ENCODE measurements at regions not wholly inside any gene's neighbourhood (a gene's known extent, or its start where the extent isn't known, plus 50 kb on each side); places are given as distances from the start of the nearest gene placed in this dataset.

DNA sequence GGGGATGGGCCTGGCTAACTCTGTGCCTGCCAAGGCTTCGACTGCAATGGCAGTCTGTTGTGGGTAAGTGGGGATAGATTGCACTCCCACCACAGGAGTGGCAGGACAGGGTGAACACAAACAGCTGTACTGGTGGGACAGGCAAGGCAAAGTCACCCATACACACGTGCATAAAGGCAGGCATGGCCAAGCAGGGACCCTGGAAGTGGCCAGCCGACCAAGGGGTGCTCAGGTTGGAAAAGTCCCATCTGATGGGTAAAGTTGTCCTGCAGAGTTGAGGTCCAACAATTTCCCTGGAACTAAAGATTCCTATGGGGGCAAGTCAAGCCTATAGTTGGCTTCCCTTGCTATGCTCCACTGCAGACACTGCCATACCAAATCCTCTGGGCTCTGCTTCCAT is 1961.9 kb upstream of the ADGRL3 start:
- no peaks in the 10 kb centered on the region for H3K27me3 ChIP-seq
- H3K4me3 ChIP-seq: no peak overlapping the region
- no peaks in the 10 kb centered on the region for H3K9me3 ChIP-seq
- intact Hi-C loops (cut with DNase I): no loop called here
- WGBS, 2 donors: 57 to 82% methylated on average over 3 of the region's 3 CpGs
- no peak overlapping the region for H3K27ac ChIP-seq
- DNase-seq: no peak
- TF ChIP-seq POLR2A (IDR thresholded peaks at IDR 0.05) (no peak), EP300 (IDR thresholded peaks at IDR 0.05) (no peak), POLR2AphosphoS5 (IDR thresholded peaks at IDR 0.05) (no peak)
- TF ChIP-seq, protein P1, sequence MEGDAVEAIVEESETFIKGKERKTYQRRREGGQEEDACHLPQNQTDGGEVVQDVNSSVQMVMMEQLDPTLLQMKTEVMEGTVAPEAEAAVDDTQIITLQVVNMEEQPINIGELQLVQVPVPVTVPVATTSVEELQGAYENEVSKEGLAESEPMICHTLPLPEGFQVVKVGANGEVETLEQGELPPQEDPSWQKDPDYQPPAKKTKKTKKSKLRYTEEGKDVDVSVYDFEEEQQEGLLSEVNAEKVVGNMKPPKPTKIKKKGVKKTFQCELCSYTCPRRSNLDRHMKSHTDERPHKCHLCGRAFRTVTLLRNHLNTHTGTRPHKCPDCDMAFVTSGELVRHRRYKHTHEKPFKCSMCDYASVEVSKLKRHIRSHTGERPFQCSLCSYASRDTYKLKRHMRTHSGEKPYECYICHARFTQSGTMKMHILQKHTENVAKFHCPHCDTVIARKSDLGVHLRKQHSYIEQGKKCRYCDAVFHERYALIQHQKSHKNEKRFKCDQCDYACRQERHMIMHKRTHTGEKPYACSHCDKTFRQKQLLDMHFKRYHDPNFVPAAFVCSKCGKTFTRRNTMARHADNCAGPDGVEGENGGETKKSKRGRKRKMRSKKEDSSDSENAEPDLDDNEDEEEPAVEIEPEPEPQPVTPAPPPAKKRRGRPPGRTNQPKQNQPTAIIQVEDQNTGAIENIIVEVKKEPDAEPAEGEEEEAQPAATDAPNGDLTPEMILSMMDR (IDR thresholded peaks at IDR 0.05): no peak
- no peaks in the 10 kb centered on the region for H3K36me3 ChIP-seq
- no peaks in the 10 kb centered on the region for H3K4me1 ChIP-seq

DNA sequence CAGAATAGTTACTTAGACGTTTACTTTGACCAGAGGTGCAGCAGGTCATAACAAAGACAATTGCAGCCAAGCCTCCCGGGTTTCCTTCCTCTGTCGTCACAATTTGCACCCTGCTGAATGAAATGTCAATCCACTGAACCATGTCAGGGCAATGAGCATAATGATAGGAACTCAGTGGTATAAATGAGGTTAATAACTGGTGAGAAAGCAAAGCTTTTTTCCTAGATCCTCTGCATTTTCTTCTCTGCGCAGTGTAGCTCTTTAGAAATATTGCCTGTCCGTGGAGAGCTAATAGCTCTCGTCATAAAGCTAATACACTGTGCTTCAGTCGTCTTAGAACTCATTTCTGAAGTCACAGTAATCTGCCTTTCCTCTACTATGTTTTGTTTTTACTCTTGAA is 1960.1 kb upstream of the ADGRL3 start:
- intact Hi-C loops (cut with DNase I): no loop called here
- Histone ChIP-seq H3K27me3 (no peaks in the 10 kb centered on the region), H3K4me3 (no peak overlapping the region), H3K27ac (no peak overlapping the region), H3K36me3 (no peaks in the 10 kb centered on the region), H3K9me3 (no peaks in the 10 kb centered on the region), H3K4me1 (no peaks in the 10 kb centered on the region)
- WGBS, 2 donors: 45 to 50% methylated on average over 7 of the region's 7 CpGs
- TF ChIP-seq EP300 (IDR thresholded peaks at IDR 0.05): no peak
- TF ChIP-seq, protein P1 (IDR thresholded peaks at IDR 0.05): no peak
- no peak for TF ChIP-seq POLR2AphosphoS5 (IDR thresholded peaks at IDR 0.05)
- no peak for TF ChIP-seq POLR2A (IDR thresholded peaks at IDR 0.05)
- DNase-seq: no peak

DNA sequence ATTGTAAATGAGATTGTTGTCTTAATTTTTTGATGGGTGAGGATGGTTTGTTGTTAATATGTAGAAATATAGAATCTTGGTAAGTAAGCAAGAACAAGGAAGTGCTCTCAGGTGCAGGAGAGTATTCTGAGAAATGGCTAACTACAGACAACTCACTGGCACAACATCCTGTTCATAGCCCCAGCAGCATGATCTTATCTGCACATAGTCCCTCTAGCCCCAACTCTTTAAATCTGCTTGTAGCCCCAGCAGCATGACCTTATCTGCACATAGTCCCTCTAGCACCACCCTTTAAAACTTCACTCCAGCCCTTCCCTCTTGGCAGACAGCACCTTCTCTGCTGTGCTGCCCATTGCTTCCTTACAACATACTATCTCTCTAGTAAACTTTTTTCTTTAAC is 1957.1 kb upstream of the ADGRL3 start:
- no peak for DNase-seq
- Histone ChIP-seq H3K36me3 (no peaks in the 10 kb centered on the region), H3K27ac (no peak overlapping the region), H3K9me3 (no peaks in the 10 kb centered on the region), H3K4me3 (no peak overlapping the region), H3K4me1 (no peaks in the 10 kb centered on the region), H3K27me3 (no peaks in the 10 kb centered on the region)
- TF ChIP-seq POLR2AphosphoS5 (IDR thresholded peaks at IDR 0.05) (no peak), POLR2A (IDR thresholded peaks at IDR 0.05) (no peak), EP300 (IDR thresholded peaks at IDR 0.05) (no peak)
- TF ChIP-seq, protein P1 (IDR thresholded peaks at IDR 0.05): no peak
- intact Hi-C loops (cut with DNase I): no loop called here

DNA sequence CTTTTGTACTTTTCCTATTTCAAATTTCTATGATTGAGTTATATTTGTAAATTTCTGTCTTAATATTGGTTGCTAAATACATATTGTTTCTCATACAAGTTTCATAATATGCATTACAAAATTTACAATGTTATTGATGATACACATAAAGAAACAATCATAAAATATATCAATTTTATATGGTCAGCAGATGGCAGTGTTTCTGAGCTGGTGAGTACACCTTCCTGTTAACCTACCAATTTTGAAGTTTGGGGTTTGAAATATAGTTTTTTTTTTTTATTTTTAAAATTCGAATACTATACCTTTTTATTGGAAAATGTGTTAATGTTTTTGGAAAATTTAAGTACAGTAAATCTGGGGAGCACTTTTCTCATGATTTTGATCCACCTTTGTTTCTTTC is 1953.1 kb upstream of the ADGRL3 start:
- H3K4me3 ChIP-seq: no peak overlapping the region
- no peaks in the 10 kb centered on the region for H3K36me3 ChIP-seq
- TF ChIP-seq, protein P1 (IDR thresholded peaks at IDR 0.05): no peak
- TF ChIP-seq POLR2A (IDR thresholded peaks at IDR 0.05) (no peak), EP300 (IDR thresholded peaks at IDR 0.05) (no peak), POLR2AphosphoS5 (IDR thresholded peaks at IDR 0.05) (no peak)
- no peaks in the 10 kb centered on the region for H3K4me1 ChIP-seq
- intact Hi-C loops (cut with DNase I): no loop called here
- DNase-seq: no peak
- 4 to 5% methylated on average over 1 of the region's 1 CpG for WGBS, 2 donors
- no peak overlapping the region for H3K27ac ChIP-seq
- no peaks in the 10 kb centered on the region for H3K9me3 ChIP-seq
- H3K27me3 ChIP-seq: no peaks in the 10 kb centered on the region

DNA sequence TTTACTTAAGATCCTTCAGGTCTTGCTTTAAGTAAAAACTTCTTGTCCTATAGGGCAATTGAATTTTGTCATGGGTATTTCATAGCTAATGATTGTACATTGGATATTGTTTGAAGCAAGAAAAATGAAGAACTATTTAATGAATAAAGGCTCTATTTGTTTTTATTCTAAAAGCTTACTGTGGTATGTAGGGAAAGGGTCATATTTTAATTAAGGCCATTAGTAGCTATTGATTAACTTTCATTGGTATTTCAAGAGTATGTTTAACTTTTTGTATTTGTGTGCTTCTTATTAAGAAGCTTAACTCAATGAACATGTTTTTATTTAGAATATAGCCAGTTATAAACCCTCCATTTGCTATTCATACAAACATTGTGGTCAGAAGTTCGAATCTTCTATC is 1951.8 kb upstream of the ADGRL3 start:
- intact Hi-C loops (cut with DNase I): no loop called here
- Histone ChIP-seq H3K36me3 (no peaks in the 10 kb centered on the region), H3K27ac (no peak overlapping the region), H3K9me3 (no peaks in the 10 kb centered on the region), H3K4me3 (no peak overlapping the region), H3K4me1 (no peaks in the 10 kb centered on the region), H3K27me3 (no peaks in the 10 kb centered on the region)
- TF ChIP-seq EP300 (IDR thresholded peaks at IDR 0.05): no peak
- no peak for TF ChIP-seq POLR2A (IDR thresholded peaks at IDR 0.05)
- no peak for TF ChIP-seq POLR2AphosphoS5 (IDR thresholded peaks at IDR 0.05)
- TF ChIP-seq, protein P1 (IDR thresholded peaks at IDR 0.05): no peak
- no peak for DNase-seq
- WGBS, 2 donors: 24 to 60% methylated on average over 1 of the region's 1 CpG

Data from sigmoid colon (tissue), 6 donors.